Tibial nerve (tissue), 3 donors: ENCODE measurements at regions not wholly inside any gene's neighbourhood (a gene's known extent, or its start where the extent isn't known, plus 50 kb on each side); places are given as distances from the start of the nearest gene placed in this dataset.

ENCODE experiments used
- CTCF ChIP-seq, 5 experiments: fragments of 200-600 bp in 3 of 5; fragments of 450-650 bp in 2 of 5; sonication (generic) in 3 of 5; IDR thresholded peaks; one replicate each; pipeline ENCODE4 v1.5.1; 2016 to 2019; ENCODE audit warnings: antibody characterized with exemption in 5 of 5, mild to moderate bottlenecking in 3 of 5, moderate library complexity in 2 of 5
- POLR2A ChIP-seq, 2 donors: fragments of 450-650 bp; IDR thresholded peaks; one replicate each; pipeline ENCODE4 v1.6.1; 2017; ENCODE audit warnings: antibody characterized with exemption in 2 of 2, mild to moderate bottlenecking in 2 of 2, moderate library complexity in 2 of 2

- TF ChIP-seq CTCF (IDR thresholded peaks at IDR 0.05) = no peak
- TF ChIP-seq POLR2A (IDR thresholded peaks at IDR 0.05) = no peak
Measured at GRCh38 chr2:196587056-196587455, 52.5 kb upstream of the CCDC150 start.
